GM18868 (cell line): ENCODE measurements at regions not wholly inside any gene's neighbourhood (a gene's known extent, or its start where the extent isn't known, plus 50 kb on each side); places are given as distances from the start of the nearest gene placed in this dataset.
"Not testable (repeated sequence)": the region's sequence is repeated elsewhere in the genome, so short reads cannot be mapped to it uniquely, and the experiment has no call there.

Source experiments
- ATAC-seq: cut with Tn5 transposase; IDR thresholded peaks from one replicate; pipeline ENCODE4 v1.9.1; 2021; ENCODE audit warnings: mild to moderate bottlenecking, moderate library complexity; ENCODE audit not compliant: unreplicated experiment

DNA sequence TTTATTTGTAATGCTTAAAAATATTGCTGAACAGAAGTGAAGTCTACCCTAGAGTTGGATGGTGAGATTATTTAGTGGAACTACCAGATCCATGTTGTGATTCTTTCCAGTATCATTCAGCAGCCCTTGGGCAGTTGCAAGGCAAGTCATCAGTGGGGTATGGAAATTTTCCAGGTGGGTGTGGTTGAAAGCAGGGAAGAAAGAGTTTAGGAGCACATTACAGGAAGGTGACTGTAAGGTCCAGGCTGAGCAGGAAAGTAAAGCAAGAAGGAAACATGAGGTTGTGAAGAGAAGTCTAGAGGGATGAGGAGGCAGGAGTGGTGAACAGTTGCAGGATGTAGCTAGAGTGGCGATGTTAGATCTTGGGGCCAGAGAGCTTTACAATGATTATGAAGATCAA, 178.0 kb upstream of the ROPN1B start:
- not testable (repeated sequence) for ATAC-seq

DNA sequence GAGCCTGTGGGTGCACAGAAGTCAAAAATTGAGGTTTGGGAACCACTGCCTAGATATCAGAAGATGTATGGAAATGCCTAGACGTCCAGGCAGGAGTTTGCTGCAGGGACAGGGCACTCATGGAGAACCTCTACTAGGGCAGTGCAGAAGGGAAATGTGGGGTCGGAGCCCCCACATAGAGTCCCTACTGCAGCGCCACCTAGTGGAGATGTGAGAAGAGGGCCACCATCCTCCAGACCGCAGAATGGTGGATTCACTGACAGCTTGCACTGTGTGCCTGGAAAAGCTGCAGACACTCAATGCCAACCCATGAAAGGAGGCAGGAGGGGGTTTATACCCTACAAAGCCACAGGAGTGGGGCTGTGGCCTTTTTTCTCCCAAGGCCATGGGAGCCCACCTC, 159.0 kb upstream of the ROPN1B start:
- not testable (repeated sequence) for ATAC-seq

DNA sequence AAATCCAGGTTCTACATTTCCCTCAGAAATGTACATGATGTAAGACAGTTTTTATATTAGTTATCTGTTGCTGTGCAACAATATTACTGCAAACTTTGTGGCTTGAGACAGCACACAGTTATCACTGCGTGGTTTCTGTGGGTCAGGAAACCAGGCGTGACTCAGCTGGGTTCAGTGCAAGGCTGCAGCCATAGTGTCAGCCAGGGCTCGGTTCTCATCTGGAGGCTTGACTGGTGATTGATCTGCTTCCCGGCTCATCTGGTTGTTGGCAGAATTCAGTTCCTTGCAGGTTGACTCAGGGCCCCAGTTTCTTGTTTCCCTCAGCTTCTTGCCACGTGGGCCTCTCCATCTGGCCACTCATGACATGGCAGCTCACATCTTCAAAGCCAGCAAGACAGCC, 146.8 kb upstream of the ROPN1B start:
- not testable (repeated sequence) for ATAC-seq

DNA sequence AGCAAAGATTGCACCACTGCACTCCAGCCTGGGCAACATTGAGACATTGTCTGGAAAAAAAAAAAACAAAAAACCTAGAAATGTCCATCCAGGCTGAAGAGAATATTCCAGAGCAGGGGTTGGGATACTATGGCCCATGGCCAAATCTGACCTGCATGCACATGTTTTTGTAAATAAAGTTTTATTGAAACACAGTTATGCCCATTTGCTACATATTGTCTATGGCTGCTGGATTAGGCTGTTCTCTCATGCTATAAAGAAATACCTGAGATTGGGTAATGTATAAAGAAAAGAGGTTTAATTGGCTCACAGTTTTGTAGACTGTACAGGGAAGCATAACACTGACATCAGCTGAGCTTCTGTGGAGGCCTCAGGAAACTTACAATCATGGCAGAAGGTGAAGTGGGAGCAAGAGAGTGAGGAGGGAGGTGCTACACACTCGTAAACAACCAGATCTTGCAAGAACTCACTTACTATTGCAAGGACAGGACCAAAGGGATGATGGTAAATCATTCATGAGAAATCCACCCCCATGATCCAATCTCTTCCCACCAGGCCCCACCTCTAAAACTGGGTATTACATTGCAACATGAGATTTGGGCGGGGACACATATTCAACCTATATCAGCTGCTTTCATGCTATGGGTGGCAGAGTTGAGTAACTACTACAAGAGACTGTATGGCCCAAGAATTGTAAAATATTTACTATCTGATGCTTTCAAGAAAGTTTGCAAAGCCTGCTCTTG, 137.8 kb upstream of the ROPN1B start:
- ATAC-seq = not testable (repeated sequence)

DNA sequence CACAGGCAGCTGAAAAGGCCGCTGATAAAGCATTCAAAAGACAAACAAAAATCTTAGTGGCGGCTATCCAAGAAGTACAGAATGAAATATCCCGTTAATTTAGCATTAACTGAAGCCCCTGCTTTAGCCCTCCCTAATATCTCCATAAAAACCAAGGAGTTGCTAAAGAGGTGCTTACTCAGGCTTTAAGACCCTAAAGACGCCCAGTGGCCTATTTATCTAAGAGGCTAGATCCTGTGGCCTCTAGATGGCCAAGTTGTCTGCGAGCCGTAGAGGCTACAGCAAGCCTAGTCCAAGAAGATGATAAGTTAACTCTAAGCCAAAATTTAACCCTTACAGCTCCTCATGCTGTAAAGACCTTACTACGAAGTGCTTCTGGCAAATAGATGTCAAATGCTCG, 133.4 kb upstream of the ROPN1B start:
- not testable (repeated sequence) for ATAC-seq

DNA sequence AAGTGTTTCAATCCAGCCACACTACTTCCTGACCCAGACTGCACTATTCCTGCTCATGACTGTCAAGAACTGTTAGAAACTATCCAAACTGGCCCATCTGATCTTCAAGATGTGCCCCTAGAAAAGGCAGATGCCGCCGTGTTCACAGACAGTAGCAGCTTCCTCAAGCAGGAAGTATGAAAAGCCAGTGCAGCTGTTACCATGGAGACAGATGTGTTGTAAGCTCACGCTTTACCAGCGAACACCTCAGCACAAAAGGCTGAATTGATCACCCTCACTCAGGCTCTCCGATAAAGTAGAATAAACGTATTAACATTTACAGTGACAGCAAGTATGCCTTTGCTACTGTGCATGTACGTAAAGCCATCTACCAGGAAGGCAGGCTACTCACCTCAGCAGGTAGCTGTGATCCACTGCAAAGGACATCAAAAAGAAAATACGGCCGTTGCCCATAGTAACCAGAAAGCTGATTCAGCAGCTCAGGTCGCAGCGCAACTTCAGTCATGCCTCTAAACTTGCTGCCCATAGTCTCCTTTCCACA, 132.9 kb upstream of the ROPN1B start:
- not testable (repeated sequence) for ATAC-seq

DNA sequence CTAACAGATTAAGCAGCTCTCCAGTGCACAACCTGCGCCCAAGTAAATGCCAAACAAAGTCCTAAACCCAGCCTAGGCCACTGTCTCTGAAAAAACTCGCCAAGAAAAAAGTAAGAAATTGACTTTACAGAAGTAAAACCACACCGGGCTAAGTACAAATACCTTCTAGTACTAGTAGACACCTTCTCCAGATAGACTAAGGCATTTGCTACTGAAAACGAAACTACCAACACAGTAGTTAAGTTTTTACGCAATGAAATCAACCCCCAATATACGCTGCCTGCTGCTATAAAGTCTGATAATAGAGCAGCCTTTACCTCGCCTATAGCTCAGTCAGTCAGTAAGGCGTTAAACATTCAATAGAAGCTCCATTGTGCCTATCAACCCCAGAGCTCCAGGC, 132.2 kb upstream of the ROPN1B start:
- ATAC-seq = not testable (repeated sequence)

DNA sequence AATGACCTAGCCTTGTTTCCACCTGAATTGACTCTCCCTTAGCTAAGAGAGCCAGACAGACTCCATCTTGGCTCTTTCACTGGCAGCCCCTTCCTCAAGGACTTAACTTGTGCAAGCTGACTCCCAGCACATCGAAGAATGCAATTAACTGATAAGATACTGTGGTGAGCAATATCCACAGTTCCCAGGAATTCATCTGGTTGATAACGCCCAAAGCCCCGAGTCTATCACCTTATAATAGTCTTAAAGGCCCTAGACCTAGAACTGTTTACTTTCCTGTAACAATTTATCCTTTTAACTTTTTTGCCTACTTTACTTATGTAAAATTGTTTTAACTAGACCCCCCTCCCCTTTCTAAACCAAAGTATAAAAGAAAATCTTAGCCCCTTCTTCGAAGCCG, 130.1 kb upstream of the ROPN1B start:
- ATAC-seq = not testable (repeated sequence)

DNA sequence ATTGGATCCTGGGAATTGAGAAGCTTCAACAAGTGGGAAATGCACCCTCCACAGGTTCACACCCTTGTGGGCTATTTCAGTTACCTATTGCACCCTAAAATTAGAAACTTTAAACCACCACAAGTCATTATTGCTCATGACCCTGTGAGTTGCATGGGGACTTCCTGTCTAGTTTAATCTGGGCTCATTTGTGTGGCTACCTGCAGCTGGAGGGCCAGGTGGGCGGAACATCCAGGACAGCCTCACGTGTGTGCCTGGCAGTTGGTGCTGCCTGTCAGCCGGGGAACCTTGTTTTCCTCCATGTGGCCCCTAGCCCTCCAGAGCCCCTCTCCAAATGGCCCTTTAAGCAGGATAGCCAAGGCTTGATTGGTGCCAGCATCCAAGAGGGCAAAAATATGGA, 128.5 kb upstream of the ROPN1B start:
- ATAC-seq = not testable (repeated sequence)

DNA sequence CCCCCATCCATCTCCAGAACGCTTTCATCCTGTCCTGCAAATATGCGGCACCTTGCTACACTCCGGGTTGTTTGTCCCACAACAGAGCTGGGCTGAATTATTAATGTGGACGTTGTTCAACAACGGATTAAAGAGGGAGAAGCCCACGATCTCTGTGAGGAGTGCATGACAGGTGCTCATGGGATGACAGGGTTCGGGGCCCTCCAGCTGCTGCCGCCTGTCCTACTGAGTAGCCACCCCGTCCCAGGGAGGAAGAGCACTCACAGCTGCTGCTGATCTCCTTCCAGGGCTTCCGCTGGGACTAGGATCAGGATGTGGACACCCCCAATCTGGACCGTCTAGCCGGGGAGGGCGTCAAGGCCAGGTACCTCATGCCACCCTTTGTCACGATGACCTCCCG, 121.0 kb upstream of the ROPN1B start:
- not testable (repeated sequence) for ATAC-seq

DNA sequence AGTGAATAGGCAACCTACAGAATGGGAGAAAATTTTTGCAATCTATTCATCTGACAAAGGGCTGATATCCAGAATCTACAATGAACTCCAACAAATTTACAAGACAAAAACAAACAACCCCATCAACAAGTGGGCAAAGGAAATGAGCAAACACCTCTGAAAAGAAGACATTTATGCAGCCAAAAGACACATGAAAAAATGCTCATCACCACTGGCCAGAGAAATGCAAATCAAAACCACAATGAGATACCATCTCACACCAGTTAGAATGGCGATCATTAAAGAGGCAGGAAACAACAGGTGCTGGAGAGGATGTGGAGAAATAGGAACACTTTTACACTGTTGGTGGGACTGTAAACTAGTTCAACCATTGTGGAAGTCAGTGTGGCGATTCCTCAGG, 114.0 kb upstream of the ROPN1B start:
- ATAC-seq = not testable (repeated sequence)

DNA sequence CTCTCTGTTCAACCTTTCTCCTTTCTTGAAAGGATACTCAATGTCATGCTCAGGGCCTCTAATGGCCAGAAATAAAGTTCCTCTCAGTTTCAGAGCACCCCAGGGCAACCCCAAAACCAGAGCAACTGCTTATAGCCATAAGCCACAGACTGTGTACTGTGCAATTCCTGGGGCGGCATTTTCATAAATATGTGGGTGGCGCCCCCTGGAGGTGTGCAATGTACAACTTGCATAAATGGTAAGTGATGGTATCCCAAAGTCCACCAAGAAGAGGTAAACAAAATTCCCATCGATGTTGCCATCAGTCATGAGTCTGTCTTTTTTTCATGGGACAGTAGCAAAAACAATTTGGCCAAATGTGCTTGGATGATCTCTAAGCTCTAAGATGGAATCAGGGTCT, 108.4 kb upstream of the ROPN1B start:
- ATAC-seq = not testable (repeated sequence)

DNA sequence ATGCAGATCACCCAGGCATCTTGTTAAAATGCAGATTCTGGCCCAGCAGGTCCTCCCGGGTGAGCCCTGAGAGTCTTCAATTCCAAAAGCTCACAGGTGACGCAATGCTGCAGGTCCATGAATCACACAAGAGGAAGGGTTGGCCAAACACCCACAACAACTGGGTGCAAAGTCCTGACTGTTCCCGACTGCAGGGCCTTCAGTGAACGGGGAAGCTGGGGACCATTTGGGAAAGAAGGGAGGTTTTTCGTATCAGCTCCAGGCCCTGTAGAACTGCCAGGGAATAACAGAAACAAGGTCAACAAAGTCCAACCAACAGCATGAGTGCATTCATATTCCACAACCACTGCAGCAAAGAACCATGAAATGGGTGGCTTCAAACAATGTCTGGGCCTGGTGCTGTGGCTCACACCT, 106.1 kb upstream of the ROPN1B start:
- ATAC-seq = not testable (repeated sequence)

DNA sequence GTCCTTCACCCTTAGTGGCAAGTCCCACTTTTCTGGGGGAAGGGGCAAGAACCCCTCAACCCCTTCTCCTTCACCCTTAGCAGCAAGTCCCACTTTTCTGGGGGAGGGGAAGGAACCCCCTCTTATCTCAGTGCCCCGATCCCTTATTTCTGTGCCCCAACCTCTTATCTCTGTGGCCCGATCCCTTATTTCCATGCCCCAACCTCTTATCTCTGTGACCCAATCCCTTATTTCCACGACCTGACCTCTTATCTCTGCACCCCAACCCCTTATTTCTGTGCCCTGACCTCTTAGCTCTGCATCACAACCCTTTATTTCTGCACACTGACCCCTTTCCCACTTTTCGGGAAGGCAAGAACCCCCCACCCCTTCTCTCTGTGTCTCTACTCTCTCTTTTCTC, 104.4 kb upstream of the ROPN1B start:
- ATAC-seq = not testable (repeated sequence)

DNA sequence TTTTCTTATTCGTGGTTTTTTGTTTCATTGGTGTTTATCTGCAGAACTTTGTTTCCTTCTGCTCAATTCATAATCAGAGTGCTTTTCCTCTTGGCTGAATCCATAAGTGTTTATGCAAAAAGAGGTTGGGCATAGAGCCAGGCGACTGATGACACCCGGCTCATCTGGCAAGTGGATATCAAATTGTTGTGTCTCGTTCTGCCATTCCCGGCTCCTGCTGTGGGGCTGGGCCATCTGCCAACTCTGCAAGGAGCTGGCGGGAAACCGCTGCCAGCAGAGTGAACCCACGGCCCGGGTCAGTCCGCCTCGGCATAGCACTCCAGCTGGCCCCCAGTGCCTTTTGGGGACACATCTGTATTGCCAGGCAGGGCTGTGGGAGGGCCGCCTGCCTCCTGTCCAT, 83.0 kb upstream of the ROPN1B start:
- not testable (repeated sequence) for ATAC-seq

DNA sequence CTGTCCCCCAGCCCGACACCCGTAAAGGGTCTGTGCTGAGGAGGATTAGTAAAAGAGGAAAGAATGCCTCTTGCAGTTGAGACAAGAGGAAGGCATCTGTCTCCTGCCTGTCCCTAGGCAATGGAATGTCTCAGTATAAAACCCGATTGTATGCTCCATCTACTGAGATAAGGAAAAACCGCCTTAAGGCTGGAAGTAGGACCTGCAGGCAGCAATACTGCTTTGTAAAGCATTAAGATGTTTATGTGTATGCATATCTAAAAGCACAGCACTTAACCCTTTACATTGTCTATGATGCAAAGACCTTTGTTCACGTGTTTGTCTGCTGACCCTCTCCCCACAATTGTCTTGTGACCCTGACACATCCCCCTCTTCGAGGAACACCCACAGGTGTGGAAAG, 69.8 kb upstream of the ROPN1B start:
- ATAC-seq = not testable (repeated sequence)

DNA sequence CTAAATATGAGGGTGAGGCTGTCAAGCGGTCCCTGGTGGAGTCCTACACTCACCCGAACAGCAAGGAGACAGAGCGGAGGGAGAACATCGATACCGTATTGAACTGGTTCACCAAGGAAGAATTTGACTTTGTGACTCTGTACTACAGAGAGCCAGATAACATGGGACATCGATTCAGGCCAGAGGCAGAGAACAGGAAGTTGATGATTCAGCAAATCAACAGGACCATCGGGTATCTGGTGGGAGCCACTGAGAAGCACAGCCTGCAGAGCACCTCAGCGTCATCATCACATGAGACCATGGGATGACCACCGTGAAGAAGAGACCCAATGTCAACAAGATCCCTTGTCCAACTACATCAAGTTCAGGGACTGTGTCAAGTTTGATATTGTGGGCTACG, 67.5 kb upstream of the ROPN1B start:
- not testable (repeated sequence) for ATAC-seq

DNA sequence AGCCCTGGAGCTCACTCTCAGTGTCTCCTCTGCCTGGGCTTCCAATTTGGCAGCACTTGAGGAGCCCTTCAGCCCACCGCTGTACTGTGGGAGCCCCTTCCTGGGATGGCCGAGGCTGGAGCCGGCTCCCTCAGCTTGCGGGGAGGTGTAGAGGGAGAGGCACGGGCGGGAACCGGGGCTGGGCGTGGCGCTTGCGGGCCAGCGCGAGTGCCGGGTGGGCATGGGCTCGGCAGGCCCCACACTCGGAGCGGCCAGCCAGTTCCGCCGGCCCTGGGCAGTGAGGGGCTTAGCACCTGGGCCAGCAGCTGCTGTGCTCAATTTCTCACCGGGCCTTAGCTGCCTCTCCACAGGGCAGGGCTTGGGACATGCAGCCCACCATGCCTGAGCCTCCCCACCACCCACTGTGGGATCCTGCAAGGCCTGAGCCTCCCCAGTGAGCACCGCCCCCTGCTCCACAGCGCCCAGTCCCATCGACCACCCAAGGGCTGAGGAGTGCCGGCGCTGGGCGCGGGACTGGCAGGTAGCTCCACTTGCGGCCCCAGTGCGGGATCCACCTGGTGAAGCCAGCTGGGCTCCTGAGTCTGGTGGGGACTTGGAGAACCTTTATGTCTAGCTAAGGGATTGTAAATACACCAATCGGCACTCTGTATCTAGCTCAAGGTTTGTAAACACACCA, 65.1 kb upstream of the ROPN1B start:
- not testable (repeated sequence) for ATAC-seq

DNA sequence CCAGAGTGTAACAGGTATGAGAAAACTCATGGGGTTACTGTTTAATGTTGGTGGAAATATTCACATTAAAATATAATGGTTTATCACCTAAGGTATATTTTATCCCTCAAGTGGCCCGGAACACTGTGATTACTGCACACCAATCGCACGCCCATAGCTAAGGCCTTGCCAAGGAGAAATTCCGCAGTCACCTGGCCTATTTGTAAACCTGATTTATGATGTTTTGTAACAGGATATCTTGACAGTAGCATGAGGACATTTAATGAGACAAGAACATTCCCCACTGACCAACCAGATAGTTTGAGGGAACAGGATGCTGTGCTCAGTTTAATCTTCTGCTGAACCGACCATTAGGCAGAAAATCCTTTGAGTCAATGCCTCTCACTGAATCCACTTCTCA, 61.7 kb upstream of the ROPN1B start:
- not testable (repeated sequence) for ATAC-seq

DNA sequence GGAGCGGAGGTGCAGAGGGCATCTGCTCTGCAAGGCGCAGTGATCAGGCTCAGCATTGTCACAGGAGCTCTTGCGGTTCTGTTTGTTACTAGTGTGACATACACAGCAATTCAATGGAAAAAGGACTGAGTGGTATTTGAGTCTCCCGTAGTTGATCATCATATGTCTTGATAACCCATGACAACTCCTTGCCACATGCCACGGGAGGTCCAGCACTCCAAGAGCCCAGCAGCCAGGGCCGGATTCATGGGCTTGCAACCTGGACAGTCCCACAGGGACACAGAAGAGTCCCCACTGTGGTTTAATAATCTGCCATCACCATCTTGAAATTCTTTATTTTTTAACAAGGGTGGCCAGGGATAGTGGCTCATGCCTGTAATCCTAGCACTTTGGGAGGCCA, 58.1 kb upstream of the ROPN1B start:
- not testable (repeated sequence) for ATAC-seq

DNA sequence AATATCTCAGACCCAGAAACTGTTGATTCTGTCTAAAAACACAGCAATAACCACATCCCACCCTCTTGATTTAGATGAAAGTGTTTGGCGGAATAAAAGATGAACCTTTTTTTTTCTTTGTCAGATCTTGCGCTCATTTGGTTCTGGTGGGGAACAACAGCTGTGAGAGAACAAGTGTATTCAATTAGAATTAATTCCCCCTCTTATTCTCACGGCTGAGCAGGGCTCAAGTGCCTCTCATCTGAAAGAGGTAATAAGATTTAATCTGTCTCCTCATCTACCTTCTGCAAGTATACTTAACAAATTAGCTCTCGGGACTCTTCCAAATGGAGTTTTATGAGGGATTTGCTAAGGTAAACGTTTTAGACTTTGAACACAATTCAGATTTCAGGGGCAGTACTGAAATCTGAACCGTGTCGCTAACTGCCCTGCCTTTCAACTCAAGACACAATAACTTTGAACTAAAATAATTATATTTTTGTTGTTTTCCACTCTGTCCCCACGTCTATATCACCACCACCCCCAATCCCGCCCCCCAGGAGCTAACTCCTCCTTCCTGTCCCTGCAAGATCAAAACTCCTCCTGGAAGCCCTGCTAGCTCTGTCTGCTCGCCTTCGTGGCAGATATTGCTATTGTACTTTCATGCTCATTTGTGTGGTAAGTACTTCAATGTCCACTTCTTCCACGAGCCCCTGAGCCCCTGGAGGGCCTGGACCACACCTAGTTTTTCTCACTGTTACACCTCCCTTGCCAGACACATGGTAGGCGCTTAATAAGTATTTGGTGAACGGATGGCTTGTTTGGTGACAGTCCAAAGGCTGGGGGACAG, 54.2 kb upstream of the ROPN1B start:
- ATAC-seq = not testable (repeated sequence)
